SW480 (cell line): ENCODE measurements at regions not wholly inside any gene's neighbourhood (a gene's known extent, or its start where the extent isn't known, plus 50 kb on each side); places are given as distances from the start of the nearest gene placed in this dataset.

Experiments
- DNase-seq: peaks from one replicate; pipeline ENCODE4 v3.0.0-alpha.2; 2016; ENCODE audit warnings: low spot score

DNA sequence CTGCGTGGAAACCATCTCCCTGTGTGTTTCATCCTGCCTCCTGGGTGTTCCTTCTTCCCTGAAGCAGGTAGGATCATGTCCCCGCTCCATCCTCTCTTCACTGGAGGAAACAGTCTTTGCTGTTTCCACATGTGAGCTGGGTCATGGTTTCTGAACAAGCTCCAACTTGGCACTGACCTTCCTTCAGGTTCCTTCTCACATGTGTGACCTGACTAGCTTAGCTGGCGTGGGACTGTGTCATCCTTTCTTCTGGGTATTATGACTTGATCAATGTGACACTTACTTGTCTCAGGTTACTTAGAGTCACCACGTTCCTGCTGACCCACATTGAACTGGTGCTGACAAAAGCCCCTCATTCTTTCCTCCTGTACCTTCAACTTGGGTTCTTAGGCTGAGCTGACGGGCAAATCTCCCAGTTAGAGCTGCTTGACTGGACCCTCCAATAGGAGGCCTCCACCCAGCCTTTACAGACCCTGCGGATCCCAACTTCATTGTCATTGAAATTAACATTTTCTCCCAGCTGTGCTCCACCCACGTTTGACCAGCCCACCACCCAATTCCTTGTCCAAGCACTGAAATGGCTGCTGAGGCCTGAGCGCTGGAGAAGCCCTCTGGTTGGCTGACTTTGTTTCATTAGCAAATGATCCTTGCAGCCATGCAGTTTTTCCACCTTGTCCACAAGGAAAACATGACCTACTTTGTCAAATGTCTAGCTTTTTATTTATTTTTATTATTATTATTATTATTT lies 128.1 kb downstream of the DDX1 start:
- DNase-seq: no peak

DNA sequence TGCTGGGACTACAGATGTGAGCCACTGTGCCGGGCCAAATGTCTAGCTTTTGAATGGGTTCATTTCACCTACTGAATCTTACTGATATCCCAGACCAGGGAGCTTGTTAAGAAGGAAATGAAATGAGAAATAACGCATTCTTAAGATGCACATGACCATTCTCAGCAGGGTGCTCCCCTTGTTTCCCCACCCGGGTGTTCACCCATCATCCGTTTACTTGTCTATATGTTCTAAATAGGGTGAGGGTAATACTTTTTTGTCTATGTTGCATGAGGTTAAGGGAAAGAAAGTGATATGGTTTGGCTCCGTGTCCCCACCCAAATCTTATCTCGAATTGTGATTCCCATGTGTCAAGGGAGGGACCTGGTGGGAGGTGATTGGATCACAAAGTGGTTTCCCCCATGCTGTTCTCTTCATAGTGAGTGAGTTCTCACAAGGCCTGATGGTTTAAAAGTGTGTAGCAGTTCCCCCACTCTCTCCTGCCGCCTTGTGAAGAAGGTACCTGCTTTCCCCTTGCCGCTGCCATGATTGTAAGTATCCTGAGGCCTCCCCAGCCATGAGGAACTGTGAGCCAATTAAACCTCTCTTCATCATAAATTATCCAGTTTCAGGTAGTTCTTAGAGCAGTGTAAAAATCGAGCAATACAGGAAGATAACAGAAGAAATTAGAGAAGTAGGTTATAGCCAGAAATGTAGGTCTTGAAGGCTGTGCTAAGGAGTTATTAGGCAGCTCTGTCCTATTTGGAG lies 129.1 kb downstream of the DDX1 start:
- no peak for DNase-seq

DNA sequence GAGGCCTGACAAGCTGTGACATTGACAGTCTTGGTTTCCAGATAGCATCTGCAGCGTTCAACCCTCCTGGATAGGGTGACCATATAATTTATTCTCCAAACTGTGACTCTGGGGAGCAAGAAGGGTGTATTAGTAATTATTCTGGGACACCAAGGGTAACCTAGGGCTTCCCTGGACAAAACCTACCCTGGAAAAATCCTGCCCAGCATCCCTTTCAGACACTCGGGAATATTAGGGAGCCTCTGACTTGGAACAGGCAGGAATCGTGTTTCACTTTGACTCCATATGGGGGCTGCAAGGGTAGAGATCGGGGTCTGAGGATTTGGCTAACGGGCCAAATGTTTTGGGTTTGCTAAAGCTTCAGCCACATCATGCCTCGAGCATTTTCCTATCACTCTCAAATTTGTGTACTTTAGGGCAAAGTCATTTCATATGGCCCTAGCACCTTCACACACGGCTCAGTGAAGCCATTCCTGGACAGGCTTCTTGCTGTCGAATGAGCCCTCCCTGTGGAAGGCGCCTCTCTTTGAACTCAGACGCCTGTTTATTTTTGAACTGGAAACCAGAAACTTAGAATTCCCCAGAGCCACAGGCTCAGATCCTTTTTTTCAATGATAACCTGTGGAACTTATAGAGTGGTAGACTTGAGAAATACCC lies 129.9 kb downstream of the DDX1 start:
- no peak for DNase-seq

DNA sequence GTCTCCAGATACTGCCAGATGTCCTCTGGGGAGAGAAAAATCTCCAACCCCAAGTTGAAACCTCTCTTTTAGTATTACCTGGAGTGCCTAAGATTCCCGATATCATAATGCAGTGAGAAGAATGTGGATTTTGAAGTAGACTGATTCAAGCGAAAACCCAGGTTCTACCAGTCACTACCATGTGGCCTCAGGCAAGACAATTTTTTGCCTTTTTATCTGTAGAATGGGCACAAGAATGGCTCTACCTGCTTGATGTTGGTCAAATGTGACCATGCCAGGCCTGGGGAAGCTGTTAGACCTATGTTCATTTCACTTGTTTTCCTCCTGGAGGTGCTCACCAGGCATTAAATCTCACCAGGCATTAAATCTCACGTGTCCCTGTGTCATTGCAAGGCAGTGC lies 131.3 kb downstream of the DDX1 start:
- DNase-seq: no peak

DNA sequence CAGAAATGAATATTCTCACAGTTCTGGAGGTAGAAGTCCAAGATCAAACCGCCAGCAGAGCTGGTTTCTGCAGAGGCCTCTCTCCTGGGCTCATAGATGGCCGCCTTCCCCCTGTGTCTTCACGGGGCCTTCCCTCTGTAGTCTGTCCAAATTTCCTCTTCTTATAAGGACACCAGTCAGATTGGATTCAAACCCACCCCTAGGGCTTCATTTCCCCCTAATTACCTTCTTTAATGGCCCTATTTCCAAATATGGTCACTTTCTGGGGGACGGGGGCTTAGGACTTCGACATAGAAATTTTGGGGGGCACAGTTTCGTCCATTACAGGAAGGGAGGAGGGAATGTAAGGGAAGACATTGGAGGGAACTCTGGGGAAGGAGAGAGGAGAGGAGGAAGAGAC lies 132.6 kb downstream of the DDX1 start:
- no peak for DNase-seq

DNA sequence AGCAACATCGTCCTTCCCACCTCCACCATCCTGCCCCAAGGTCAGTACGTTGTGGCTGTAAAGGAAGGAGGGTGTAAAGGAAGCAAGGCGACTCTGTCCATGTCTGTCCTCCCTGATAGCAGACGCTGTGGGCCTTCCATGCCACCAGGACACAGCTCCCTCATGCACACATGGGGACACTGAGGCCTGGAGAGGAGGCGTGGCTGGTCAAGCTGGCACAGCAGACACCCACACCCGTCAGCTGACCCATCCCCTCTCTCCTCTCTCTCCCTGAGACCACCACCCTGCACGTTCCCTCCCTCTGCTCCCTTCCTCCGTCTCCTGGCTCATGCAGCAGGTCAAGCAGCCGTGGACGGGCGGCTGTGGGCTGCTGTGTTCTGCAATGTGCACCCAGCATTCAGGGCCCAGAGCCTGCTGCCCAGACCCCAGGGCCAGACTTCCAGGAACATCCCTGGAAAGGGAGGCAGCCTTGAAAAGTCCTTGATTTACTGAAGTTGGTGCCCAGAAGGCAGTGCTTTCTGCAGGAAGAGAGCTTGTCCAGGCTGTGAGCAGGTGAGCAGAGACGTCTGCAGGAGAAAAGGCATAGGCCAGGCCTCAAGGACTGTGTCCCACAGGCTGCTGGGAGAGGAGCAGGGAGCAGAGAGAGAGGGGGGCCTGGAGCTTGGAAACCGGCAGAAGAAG lies 133.6 kb downstream of the DDX1 start:
- DNase-seq: no peak

DNA sequence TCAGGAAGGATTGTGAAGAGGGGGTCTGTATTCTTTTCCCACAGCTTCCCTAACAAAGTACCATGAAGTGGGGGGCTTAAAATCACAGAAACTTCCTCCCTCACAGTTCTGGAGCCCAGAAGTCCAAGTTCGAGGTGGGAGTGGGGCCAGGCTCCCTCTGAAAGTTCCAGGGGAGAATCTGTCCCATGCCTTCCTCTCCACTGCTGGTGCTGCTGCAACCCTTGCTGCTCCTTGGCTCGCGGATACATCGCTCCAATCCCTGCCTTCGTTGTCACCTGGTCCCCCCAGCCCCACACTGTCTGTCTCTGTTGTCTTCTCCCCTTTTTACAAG lies 134.1 kb downstream of the DDX1 start:
- DNase-seq: no peak

DNA sequence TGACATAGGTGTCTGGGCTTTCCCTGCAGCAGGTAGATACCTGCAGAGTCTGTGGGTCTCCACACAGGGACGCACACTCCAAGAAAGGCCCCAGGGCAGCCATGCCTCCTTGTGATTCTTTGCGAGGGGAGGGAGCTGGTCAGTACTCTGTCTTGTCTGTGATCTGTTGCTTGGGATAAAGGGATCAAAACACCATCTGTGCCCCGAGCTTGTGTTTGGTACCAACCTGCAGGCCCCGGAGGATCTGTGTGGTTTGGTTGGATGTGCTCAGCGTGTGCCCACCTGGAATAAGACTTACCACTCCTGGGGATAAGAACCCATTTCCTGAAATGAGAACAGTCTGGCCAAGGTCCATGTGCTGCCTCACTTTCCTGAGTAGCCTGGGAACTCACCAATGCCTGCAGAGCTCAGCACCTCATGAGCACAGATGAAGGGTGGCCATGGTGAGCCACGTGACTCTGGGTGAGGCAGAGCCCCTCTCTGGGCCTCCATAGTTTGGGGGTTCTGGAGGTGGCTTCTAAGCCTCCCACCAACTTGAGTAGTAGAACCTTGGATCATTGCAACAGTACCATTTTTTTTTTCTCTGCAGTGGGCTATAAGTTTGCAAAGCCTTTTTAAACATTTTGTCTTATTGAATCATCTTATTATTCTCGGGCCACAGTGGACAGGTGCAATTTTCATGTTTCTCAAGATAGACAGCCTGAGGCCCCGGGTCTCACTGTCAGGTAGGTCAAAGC lies 134.8 kb downstream of the DDX1 start:
- no peak for DNase-seq

DNA sequence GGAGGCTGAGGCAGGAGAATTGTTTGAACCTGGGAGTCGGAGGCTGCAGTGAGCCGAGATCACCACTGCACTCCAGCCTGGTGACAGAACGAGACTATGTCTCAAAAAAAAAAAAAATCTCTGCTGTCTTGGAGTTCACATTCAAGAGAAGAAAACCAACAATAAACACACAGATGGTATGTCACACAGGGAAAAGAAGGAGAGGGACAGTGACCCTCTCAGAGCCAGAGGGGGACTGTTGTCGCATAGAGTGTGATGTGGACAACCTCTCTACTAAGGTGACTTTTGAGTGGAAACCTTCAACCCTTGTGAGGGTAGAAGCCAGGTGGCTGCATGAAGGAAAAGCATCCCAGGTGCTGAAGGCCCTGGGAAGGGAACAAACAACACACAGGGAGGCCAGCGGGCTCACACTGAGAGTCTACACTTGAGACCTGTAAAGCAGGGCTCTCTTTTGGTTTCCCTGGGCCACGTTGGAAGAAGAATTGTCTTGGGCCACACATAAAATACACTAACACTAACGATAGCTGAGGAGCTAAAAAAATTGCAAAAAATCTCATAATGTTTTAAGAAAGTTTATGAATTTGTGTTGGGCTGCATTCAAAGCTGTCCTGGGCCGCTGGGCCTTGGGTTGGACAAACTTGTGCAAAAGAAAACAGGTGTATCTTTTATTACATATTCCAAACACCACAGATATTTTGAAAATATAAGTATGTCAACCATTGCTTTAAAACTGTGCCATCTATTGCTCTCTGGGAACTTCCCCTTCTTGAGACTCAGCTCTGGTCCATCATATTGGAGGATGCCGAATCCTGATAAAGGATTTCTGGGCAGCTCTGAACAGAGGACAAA lies 136.0 kb downstream of the DDX1 start:
- no peak for DNase-seq

DNA sequence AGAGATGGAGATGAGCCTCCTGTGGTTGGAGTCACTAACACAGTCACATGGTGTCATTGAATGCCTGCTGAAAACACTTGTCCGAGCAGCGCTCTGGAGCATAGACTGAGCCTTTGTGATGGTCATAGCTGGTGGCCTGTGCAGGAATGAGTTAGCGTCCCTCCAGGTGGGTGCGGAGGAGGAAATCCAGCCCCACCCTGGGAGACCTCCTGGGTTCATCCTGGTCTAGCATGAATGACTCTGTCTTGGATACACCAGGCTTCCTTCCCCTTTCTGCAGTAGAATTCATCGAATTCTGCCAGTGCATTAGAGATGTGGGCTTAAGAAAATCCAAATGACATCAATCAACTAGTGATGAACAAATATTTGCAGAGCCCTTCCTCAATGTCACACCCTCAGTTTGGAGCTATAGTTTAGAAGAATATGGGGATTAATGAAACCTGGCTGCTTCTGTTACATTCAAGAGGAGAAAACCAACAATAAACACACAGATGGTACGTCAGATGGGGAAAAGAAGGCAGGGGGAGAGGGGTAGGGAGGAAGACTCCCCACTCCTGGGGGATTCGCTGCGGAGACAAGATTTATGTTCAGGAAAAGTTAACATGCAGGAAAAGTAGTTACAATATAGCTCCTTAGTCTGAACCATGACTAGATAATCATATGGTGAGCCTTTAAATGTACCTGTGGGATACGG lies 136.7 kb downstream of the DDX1 start:
- no peak for DNase-seq

DNA sequence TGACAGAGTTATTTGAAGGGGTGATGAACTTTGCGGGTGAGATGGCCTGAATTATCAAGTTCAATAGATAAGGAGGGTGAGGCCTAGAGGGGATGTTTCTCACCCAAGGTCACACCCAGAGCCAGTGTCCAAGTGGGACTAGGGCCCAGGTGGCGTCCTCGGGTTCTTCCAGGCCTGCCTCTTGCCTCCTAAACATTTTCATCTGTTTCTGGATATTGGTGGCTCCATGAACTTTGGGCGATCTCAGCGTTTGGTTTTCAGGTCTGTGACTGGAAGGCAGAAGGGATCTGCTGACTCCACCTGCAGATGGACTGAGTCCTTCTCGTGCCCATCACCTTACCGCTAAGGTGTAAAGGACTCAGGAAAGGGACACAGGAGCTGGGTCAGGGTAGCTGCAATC lies 137.3 kb downstream of the DDX1 start:
- no peak for DNase-seq

DNA sequence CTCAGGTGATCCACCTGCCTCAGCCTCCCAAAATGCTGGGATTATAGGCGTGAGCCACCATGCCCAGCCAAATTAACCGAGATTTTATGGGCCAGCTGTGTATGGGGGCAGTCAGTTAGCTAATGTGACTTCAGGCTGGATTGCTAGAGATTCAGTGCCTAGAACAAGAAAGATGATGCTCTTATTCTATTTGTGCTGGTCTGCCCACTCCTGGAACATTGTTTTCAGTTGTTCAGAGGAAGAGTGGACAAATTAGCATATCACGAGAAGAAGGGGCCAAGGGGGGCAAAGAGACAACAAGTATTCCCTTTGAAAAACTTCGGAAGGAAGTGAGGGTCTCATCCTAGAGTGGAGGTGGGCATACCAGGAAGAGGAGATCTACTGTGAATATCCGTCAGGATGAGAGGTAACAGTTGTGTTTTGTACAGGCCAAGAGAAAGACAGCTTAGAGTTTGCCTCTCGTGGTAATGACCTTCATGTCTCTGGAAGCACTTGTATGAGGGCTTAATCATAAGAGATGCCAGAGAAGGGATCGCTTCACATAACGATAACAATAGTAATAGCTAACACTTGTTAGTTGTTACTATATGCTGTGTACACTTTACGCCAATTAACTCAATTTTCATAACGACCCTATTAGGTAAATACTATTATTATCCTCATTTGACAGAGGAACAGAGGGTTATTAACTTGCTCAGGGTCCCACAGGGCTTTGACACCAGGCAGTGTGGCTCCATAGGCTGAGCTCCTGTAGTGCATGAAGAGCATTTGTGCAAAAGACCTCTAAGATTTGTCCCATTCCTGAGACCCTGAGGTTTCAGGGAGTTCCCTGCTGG lies 138.3 kb downstream of the DDX1 start:
- DNase-seq: no peak

DNA sequence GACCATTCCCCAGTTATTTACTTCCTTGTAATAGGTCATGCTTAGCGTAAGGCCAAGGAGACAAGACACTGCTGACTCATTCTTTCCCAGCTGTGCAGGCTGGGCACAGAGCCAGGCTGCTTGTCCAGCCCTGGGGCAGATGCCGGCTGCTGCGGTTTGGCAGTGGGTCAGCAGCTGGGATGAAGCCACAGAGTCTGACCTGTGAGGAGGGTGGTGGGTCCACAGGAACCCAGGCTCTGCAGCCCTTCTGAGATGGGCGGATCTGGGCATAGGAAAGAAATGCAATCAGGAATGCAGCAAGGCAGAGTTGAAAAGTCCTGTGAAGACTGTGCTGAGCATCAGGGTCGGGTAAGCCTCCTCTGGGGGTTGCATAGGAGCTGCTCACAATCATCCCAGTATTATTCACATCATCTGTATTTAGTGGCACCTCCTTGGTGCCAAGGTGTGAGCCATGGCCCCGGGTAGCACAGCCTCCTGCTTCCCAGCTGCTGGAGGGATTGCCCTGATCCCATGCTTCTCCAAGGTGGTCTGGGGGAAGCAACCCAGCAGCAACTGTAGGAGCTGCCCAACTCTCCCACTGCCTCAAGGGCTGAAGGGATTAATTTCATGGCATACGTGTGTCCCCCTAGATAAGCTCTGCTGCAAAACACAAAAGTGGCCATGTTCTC lies 139.0 kb downstream of the DDX1 start:
- peak; percentile 75 for DNase-seq

DNA sequence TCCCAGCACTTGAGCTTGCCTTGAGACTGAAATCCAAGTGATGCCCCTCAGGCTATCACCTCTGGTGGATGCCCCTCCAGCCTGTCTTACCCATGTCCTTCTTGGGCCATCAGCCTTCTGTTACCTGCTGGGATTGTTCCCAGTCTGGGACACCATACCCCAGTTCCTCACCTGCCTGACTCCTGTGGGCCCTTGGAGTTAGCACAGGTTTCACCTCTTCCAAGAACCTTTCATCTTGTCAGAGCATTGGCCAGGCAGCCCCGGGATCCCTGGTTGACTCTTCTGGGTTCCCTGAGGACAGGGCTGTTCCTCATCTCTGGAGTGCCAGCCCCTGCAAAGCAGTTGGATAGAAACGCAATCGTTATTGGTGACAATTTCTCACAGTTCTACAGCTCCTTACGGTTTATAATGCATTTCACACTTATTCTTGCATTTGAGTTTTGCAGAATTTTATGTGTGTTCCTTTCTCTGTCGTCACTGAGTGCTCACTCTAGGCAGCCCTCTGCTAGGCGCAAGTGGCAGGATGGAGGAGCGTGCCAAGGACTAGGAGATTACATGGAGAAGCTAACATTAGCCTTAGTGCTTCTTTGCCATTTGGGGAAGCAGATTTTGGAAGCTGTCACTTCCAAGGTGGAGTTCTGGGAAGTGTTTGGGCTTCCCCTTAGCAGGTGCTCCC lies 139.7 kb downstream of the DDX1 start:
- DNase-seq: no peak

DNA sequence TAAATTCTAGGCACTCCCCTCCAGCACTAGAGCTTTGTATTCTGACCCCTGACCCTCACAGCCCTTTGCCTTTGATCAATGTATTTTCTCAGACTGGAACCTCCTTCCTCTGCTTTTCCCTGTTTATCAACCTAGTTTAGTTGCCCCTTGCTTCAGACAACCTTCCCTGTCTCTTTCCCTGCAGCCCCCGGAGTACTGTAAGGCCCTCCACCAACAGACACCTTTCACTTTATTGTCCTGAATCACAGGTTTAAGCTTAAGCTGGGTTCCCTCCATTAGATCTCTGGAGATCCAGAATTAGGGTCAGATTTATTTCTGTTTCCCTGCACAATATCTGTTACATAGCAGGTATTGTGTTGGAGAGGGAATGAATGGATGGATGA lies 140.2 kb downstream of the DDX1 start:
- DNase-seq: no peak

DNA sequence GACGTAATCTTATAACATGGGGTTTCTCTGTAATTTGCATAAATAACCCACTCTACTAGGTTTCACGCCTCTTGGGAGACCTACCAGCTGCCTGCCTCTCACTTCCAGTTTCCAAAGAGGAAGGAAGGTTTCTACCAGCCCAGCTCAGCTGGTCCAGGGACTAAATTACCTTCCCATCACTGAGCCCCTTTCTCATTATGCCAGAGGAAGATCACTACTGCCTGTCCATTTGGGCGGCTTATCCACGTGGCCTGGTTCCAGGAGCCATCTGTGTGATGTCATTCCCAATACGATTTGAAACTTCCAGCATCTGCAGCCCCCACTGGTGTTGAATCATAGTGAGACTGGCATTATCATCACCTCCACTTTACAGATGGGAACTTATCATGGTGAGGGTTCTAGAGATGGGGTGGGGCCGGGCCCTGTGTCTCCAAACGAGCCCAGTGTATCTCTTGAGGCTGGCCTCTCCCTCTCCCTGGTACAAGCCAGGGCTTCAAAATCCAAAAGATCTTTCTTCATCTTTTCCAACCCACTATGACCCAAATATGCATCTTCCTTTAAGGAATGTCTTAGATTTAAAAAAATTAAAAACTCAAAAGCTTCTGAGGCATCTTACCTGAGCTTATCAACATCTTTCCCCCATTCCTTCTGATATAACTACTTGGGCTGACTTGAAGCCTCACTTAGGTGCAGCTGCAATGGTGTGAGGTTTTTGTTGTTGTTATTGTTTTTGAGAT lies 140.8 kb downstream of the DDX1 start:
- DNase-seq: no peak

DNA sequence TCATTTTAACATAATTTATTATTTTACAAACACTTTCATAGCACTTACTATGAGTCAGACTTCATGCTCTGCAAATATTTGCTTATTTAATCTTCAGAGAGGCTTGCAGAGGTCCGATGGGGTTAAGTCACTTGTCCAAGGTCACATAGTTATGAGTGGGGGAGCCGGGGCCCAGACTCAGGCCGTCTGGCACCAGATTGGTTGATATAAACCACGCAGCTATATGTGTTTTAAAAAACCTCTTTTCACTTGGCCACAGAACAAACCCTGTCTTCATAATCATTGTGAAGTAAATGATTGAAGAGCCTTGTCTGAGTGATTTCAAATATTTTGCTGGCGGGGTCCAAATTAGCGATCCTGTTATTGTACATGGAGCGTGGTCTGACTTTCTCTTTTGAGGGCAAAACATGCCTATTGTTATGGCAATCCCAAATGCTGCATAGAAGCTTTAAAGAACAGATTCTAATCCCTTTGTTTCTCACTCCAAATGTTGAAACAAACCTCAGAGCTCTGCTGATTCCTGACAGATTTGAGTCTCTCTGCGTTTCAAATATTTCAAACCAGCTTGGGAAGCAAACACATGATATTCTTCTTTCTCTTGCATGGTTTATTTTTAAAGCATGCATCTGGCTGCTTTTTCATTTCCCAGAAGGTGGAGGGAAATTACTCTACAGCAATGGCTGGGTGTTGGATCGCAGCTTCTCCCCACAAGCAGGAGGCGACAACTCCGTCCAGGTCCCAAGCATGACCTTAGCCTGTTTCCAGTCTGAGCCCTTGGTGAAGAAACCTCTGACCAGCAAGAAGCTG lies 142.4 kb downstream of the DDX1 start:
- peak; percentile 11 for DNase-seq
